H1 (cell line): ENCODE measurements at regions not wholly inside any gene's neighbourhood (a gene's known extent, or its start where the extent isn't known, plus 50 kb on each side); places are given as distances from the start of the nearest gene placed in this dataset.

Experiments
- CTCF ChIA-PET: fragments of 300-600 bp; sonication (Branson Sonifier 250); formaldehyde crosslinking; loops from one replicate; lab custom pipeline; 2021; ENCODE audit not compliant: partially characterized antibody; lab: Charles Lee
- POLR2A ChIA-PET: fragments of 300-600 bp; sonication (Branson Sonifier 250); formaldehyde crosslinking; loops from one replicate; lab custom pipeline; 2021; ENCODE audit warnings: inconsistent platforms; ENCODE audit not compliant: partially characterized antibody; lab: Charles Lee
- DNase-seq, 2 experiments: peaks; one replicate each; pipeline versions ENCODE4 v3.0.0 to v3.0.0-alpha.2; 2010 to 2022; ENCODE audit warnings: low spot score in 2 of 2, low read depth in 1 of 2, mixed read lengths in 1 of 2
- FAIRE-seq: peaks from 2 replicates; lab custom pipeline; 2011; peaks lifted over from hg19 to GRCh38; lab: Jason Lieb, UNC
- H2AFZ ChIP-seq: 2 replicates; pipeline ENCODE4 v1.8.1; 2012; ENCODE audit warnings: low read length, inconsistent platforms
- H2AK5ac ChIP-seq: 2 replicates; pipeline ENCODE4 v1.6.1; 2013; ENCODE audit warnings: low read depth, low read length
- H2BK120ac ChIP-seq: replicated peaks from 2 replicates; pipeline ENCODE3; 2013; ENCODE audit warnings: low read depth, low read length, inconsistent platforms
- H2BK12ac ChIP-seq: 2 replicates; pipeline ENCODE4 v1.6.1; 2013; ENCODE audit warnings: low read depth, low read length
- H2BK15ac ChIP-seq: 2 replicates; pipeline ENCODE4 v1.6.1; 2013; ENCODE audit warnings: low read length
- H2BK20ac ChIP-seq: 2 replicates; pipeline ENCODE4 v1.6.1; 2013; ENCODE audit warnings: low read length
- H2BK5ac ChIP-seq: 2 replicates; pipeline ENCODE4 v1.6.1; 2013; ENCODE audit warnings: low read depth, low read length
- H3K14ac ChIP-seq: 2 replicates; pipeline ENCODE4 v1.6.1; 2013; ENCODE audit warnings: inconsistent platforms; ENCODE audit not compliant: insufficient read length
- H3K18ac ChIP-seq: 2 replicates; pipeline ENCODE4 v1.6.1; 2013; ENCODE audit warnings: low read length; ENCODE audit errors: extremely low read depth
- H3K23ac ChIP-seq: 2 replicates; pipeline ENCODE4 v1.6.1; 2013; ENCODE audit warnings: inconsistent platforms; ENCODE audit not compliant: insufficient read length
- H3K23me2 ChIP-seq: 2 replicates; pipeline ENCODE4 v1.6.1; 2013; ENCODE audit warnings: low read depth, low read length
- H3K27ac ChIP-seq: 2 replicates; pipeline ENCODE4 v1.6.1; 2011; ENCODE audit warnings: low read depth, low read length, inconsistent platforms
- H3K27me3 ChIP-seq, 4 experiments: replicated peaks in 1 of 4; 1 replicate in 1 of 4; 2 replicates in 3 of 4; pipeline versions ENCODE4 v1.6.1 to v1.8.1; 2011 to 2013; ENCODE audit warnings: low read length in 3 of 4, mild to moderate bottlenecking in 3 of 4, inconsistent platforms in 2 of 4, mixed read lengths in 2 of 4, moderate library complexity in 1 of 4; ENCODE audit not compliant: control insufficient read depth in 3 of 4, insufficient read depth in 3 of 4; ENCODE audit errors: extremely low read depth in 1 of 4
- H3K36me3 ChIP-seq, 4 experiments: 2 replicates each; pipeline versions ENCODE4 v1.6.1 to v1.8.1; 2011 to 2013; ENCODE audit warnings: mild to moderate bottlenecking in 4 of 4, low read length in 3 of 4, moderate library complexity in 2 of 4, control low read depth in 1 of 4, inconsistent platforms in 1 of 4; ENCODE audit not compliant: insufficient read depth in 4 of 4, control insufficient read depth in 2 of 4
- H3K4ac ChIP-seq: replicated peaks from 2 replicates; pipeline ENCODE3; 2013; ENCODE audit warnings: low read length, low read depth, mixed read lengths, inconsistent platforms; ENCODE audit not compliant: insufficient read length
- H3K4me1 ChIP-seq, 4 experiments: replicated peaks in 1 of 4; 1 replicate in 1 of 4; 2 replicates in 3 of 4; pipeline versions ENCODE4 v1.6.1 to v1.8.1; 2011 to 2013; ENCODE audit warnings: low read length in 3 of 4, inconsistent platforms in 2 of 4, mixed read lengths in 1 of 4; ENCODE audit not compliant: insufficient read depth in 4 of 4, control insufficient read depth in 3 of 4
- H3K4me2 ChIP-seq, 2 experiments: 2 replicates each; pipeline versions ENCODE4 v1.6.1 to v1.8.1; 2011 to 2013; ENCODE audit warnings: low read depth in 2 of 2, low read length in 2 of 2, control low read depth in 1 of 2, inconsistent platforms in 1 of 2, mild to moderate bottlenecking in 1 of 2; ENCODE audit not compliant: insufficient read depth in 1 of 2
- H3K4me3 ChIP-seq, 4 experiments: fragments of 200-600, 300-600 bp in 1 of 4; sonication (generic), shearing (Covaris generic), sonication (Bioruptor Twin) in 1 of 4; 2 replicates each; pipeline versions ENCODE4 v1.5.1 to v1.8.1; 2011 to 2016; ENCODE audit warnings: low read length in 4 of 4, low read depth in 3 of 4, control low read depth in 2 of 4, inconsistent platforms in 2 of 4, mild to moderate bottlenecking in 2 of 4, mixed read lengths in 1 of 4, moderate library complexity in 1 of 4; ENCODE audit not compliant: insufficient read depth in 2 of 4; ENCODE audit errors: extremely low read depth in 1 of 4
- H3K56ac ChIP-seq: replicated peaks from 2 replicates; pipeline ENCODE3; 2013; ENCODE audit warnings: low read depth, mild to moderate bottlenecking, mixed read lengths, low read length, inconsistent platforms; ENCODE audit not compliant: insufficient read length
- H3K79me1 ChIP-seq: 2 replicates; pipeline ENCODE4 v1.6.1; 2013; ENCODE audit warnings: low read depth, low read length, control low read depth
- H3K79me2 ChIP-seq, 2 experiments: 2 replicates each; pipeline versions ENCODE4 v1.6.1 to v1.8.1; 2012 to 2013; ENCODE audit warnings: low read length in 2 of 2, mild to moderate bottlenecking in 2 of 2, inconsistent platforms in 1 of 2; ENCODE audit not compliant: insufficient read depth in 2 of 2, control insufficient read depth in 1 of 2
- H3K9ac ChIP-seq, 4 experiments: replicated peaks in 1 of 4; 1 replicate in 1 of 4; 2 replicates in 3 of 4; pipeline versions ENCODE4 v1.6.1 to v1.8.1; 2011 to 2013; ENCODE audit warnings: low read depth in 3 of 4, low read length in 3 of 4, control low read depth in 2 of 4, mild to moderate bottlenecking in 2 of 4, moderate library complexity in 2 of 4, inconsistent platforms in 1 of 4; ENCODE audit errors: extremely low read depth in 1 of 4
- H3K9me3 ChIP-seq, 2 experiments: 2 replicates each; pipeline versions ENCODE4 v1.6.1 to v1.8.1; 2012 to 2013; ENCODE audit warnings: mild to moderate bottlenecking in 2 of 2, moderate library complexity in 2 of 2, control low read depth in 1 of 2, inconsistent platforms in 1 of 2, low read depth in 1 of 2, low read length in 1 of 2, mixed read lengths in 1 of 2; ENCODE audit not compliant: insufficient read depth in 2 of 2
- H4K20me1 ChIP-seq, 2 experiments: replicated peaks in 1 of 2; 2 replicates each; pipeline versions ENCODE3 to v1.8.1; 2011 to 2013; ENCODE audit warnings: inconsistent platforms in 2 of 2, low read length in 2 of 2, mild to moderate bottlenecking in 1 of 2; ENCODE audit not compliant: insufficient read depth in 2 of 2, control insufficient read depth in 1 of 2
- H4K5ac ChIP-seq: 2 replicates; pipeline ENCODE4 v1.6.1; 2013; ENCODE audit warnings: low read length, low read depth, mixed read lengths, inconsistent platforms; ENCODE audit not compliant: insufficient read length
- H4K8ac ChIP-seq: 2 replicates; pipeline ENCODE4 v1.8.0; 2013; ENCODE audit warnings: mild to moderate bottlenecking, moderate library complexity, low read length, inconsistent platforms; ENCODE audit not compliant: insufficient read depth; ENCODE audit errors: extremely low read depth
- H4K91ac ChIP-seq: replicated peaks from 2 replicates; pipeline ENCODE3; 2013; ENCODE audit warnings: low read length, mixed read lengths, inconsistent platforms; ENCODE audit not compliant: insufficient read length
- ATF3 ChIP-seq: IDR thresholded peaks from 2 replicates; pipeline ENCODE4 v1.6.1; 2011; ENCODE audit warnings: low read depth, mild to moderate bottlenecking, low read length; ENCODE audit not compliant: insufficient read depth
- CBX5 ChIP-seq: fragments of 300-800, 300-1000 bp; sonication (generic); IDR thresholded peaks from 2 replicates; pipeline ENCODE4 v1.7.1; 2016; ENCODE audit warnings: antibody characterized with exemption, low read length, low read depth
- CREB1 ChIP-seq: IDR thresholded peaks from 2 replicates; pipeline ENCODE4 v1.6.1; 2012; ENCODE audit warnings: inconsistent platforms
- CTCF ChIP-seq, 3 experiments: IDR thresholded peaks; 1 replicate in 2 of 3; 2 replicates in 1 of 3; pipeline versions ENCODE4 v1.5.1 to v1.6.1; 2011; ENCODE audit warnings: low read length in 3 of 3, mild to moderate bottlenecking in 3 of 3, inconsistent platforms in 2 of 3, low read depth in 1 of 3, moderate library complexity in 1 of 3; ENCODE audit not compliant: insufficient read depth in 1 of 3; ENCODE audit errors: control extremely low read depth in 1 of 3
- EGR1 ChIP-seq: IDR thresholded peaks from 2 replicates; pipeline ENCODE4 v1.6.1; 2011; ENCODE audit warnings: low read depth, low read length, borderline replicate concordance
- EZH2 ChIP-seq: fragments of 200-600 bp; sonication (generic); IDR thresholded peaks from 2 replicates; pipeline ENCODE4 v1.7.1; 2012; ENCODE audit warnings: low read depth, mild to moderate bottlenecking, moderate library complexity, low read length, inconsistent platforms; ENCODE audit not compliant: severe bottlenecking
- PHF8 ChIP-seq: fragments of 200-600 bp; sonication (generic); conservative IDR thresholded peaks from 2 replicates; pipeline ENCODE4 v1.7.1; 2012; ENCODE audit warnings: low read depth, mild to moderate bottlenecking, inconsistent platforms, low read length, moderate library complexity
- POLR2A ChIP-seq, 2 experiments: IDR thresholded peaks; 1 replicate in 1 of 2; 2 replicates in 1 of 2; pipeline ENCODE4 v1.6.1; 2011; ENCODE audit warnings: low read depth in 2 of 2, low read length in 2 of 2, mild to moderate bottlenecking in 2 of 2; ENCODE audit errors: control extremely low read depth in 1 of 2
- POU5F1 ChIP-seq: IDR thresholded peaks from 2 replicates; pipeline ENCODE4 v1.6.1; 2011; ENCODE audit warnings: low read depth, mild to moderate bottlenecking, low read length, moderate library complexity
- RAD21 ChIP-seq, 2 experiments: IDR thresholded peaks in 1 of 2; conservative IDR thresholded peaks in 1 of 2; 2 replicates each; pipeline ENCODE4 v1.6.1; 2011; ENCODE audit warnings: low read depth in 2 of 2, low read length in 2 of 2, improper control_type of control experiment in 1 of 2, inconsistent platforms in 1 of 2, mild to moderate bottlenecking in 1 of 2, moderate library complexity in 1 of 2
- SIRT6 ChIP-seq: IDR thresholded peaks from one replicate; pipeline ENCODE4 v1.7.1; 2012; ENCODE audit warnings: low read length, inconsistent platforms
- TAF7 ChIP-seq: optimal IDR thresholded peaks from 2 replicates; pipeline ENCODE3; 2011; ENCODE audit warnings: low read depth, mild to moderate bottlenecking, inconsistent platforms, low read length, moderate library complexity, borderline replicate concordance

GRCh38 chrY:15926499-15926898 is 1402.2 kb downstream of the NLGN4Y start (continued):
- no peak for TF ChIP-seq CBX5

GRCh38 chrY:15938791-15939190 is 1414.5 kb downstream of the NLGN4Y start:
- no peak overlapping the region for H3K23ac ChIP-seq
- no peak overlapping the region for H3K4me3 ChIP-seq
- H3K4me1 ChIP-seq = no peaks in the 10 kb centered on the region
- no peak overlapping the region for H4K91ac ChIP-seq
- H4K20me1 ChIP-seq = no peaks in the 10 kb centered on the region
- no peak overlapping the region for H4K5ac ChIP-seq
- H3K14ac ChIP-seq = no peak overlapping the region
- no peaks in the 10 kb centered on the region for H3K79me1 ChIP-seq
- no peak overlapping the region for H2AK5ac ChIP-seq
- H3K36me3 ChIP-seq = no peaks in the 10 kb centered on the region
- H2BK5ac ChIP-seq = no peak overlapping the region
- no peaks in the 10 kb centered on the region for H3K27me3 ChIP-seq
- H3K4ac ChIP-seq = no peak overlapping the region
- H4K8ac ChIP-seq = no peak overlapping the region
- no peak overlapping the region for H2BK12ac ChIP-seq
- H3K56ac ChIP-seq = no peak overlapping the region
- no peak overlapping the region for H3K18ac ChIP-seq
- no peaks in the 10 kb centered on the region for H3K23me2 ChIP-seq
- H2BK120ac ChIP-seq = no peak overlapping the region
- no peaks in the 10 kb centered on the region for H3K79me2 ChIP-seq
- no peak overlapping the region for H3K4me2 ChIP-seq
- H2BK20ac ChIP-seq = no peak overlapping the region
- ChIA-PET POLR2A (no interaction called here), CTCF (no interaction called here)
- no peak overlapping the region for H3K27ac ChIP-seq
- no peaks in the 10 kb centered on the region for H3K9me3 ChIP-seq
- H2AFZ ChIP-seq = no peak overlapping the region
- DNase-seq (no peak), FAIRE-seq (no peak)
- H3K9ac ChIP-seq = no peak overlapping the region
- no peak overlapping the region for H2BK15ac ChIP-seq
- TF ChIP-seq CREB1 (no peak), SIRT6 (no peak), TAF7 (no peak), ATF3 (no peak), CTCF (IDR thresholded peaks at IDR 0.05; ENCODE audit: control extremely low read depth in 1 of 3, insufficient read depth in 1 of 3, low read depth in 1 of 3, low read length in 3 of 3) (no peak), PHF8 (no peak), EZH2 (no peak), POU5F1 (no peak), EGR1 (no peak), RAD21 (IDR thresholded peaks at IDR 0.05 in 1 of 2, conservative IDR thresholded peaks at IDR 0.05 in 1 of 2; ENCODE audit: low read depth in 2 of 2, low read length in 2 of 2) (no peak), POLR2A (IDR thresholded peaks at IDR 0.05; ENCODE audit: control extremely low read depth in 1 of 2, low read depth in 2 of 2, low read length in 2 of 2) (no peak)
